ENCODE measurements at regions not wholly inside any gene's neighbourhood (a gene's known extent, or its start where the extent isn't known, plus 50 kb on each side); places are given as distances from the start of the nearest gene placed in this dataset.

- DNase-seq, result no peak
These were observed 187.0 kb downstream of the SMIM20 start for GRCh38 chr4:26101011-26101410.

DNA sequence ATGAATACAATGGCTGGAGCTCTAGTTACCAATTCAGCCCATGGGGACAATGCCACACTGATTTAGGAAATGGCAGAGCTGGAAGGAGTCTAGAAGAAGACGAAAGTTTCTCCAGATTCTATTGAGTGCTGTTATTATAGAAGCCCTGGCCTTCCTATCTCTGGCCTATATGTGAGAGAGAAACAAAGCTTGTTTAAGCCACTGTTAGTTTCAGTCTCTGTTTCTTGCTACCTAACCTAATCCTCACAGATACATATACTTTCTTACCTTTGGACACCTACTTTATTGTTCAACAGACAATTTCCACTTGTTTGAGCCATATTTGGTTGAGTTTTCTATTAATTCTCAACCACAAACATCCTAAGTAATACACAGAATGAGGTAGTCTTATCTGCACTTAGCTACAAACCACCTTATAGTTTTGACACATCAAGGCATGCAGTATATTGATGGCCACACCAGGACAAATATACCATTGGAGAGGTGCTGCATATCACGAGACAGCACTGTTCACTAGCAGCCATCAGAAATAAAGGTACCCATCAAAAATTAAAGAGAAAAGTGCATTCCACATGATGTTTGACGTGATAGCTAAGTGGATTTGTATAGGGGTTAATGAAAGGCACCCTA, 190.2 kb downstream of the SMIM20 start:
- no peak for DNase-seq

DNA sequence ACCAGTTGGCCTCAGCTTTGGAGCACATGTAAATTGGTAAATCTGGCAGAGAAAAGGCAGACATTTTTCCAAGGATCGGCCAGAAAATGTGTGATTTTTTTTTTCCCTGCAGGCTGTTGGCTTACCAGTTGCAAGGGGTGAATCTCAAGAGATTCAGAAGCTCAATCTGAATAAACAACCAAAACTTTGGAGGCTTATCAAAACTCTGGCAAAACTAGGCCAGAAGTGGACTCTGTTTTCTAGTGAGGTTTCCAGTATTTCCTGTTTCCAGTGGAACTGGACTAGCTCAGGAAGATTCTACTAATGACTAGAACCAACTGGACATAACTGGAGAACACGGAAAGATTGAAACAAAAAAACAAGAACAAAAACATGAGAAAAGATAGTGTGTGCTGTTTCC, 191.3 kb downstream of the SMIM20 start:
- no peak for DNase-seq

- no peak for DNase-seq
These were observed 192.0 kb downstream of the SMIM20 start for GRCh38 chr4:26105815-26106699.

DNA sequence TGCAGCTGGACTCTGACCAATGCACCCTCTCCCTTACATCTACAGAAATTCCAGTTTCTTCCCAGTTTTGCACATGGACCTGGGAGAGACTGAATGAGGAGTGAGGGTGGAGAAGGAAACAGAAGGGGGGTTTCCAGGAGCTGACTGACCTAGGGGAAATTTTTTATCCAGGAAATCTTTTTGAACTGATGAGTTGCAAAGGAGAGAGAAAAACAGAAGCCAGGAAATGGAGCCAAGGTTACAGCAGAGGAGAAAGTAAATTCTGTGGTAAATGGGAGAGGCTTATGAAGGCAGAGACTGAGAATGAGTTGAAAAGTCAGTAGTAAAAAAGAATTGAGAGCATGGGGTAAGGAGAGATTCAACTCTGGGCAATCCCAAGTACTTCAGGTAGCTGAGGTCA, 192.8 kb downstream of the SMIM20 start:
- no peak for DNase-seq

- DNase-seq, result no peak
These were observed 194.0 kb downstream of the SMIM20 start for GRCh38 chr4:26108054-26108453.

GRCh38 chr4:26110493-26110892, 196.5 kb downstream of the SMIM20 start:
- DNase-seq, result no peak

- DNase-seq, result no peak
These were observed 199.4 kb downstream of the SMIM20 start for GRCh38 chr4:26113339-26113940.

- DNase-seq, result no peak
These were observed 202.0 kb downstream of the SMIM20 start for GRCh38 chr4:26116057-26116456.

- DNase-seq, result no peak
These were observed 200.6 kb upstream of the RBPJ start for GRCh38 chr4:26120098-26120825.

DNA sequence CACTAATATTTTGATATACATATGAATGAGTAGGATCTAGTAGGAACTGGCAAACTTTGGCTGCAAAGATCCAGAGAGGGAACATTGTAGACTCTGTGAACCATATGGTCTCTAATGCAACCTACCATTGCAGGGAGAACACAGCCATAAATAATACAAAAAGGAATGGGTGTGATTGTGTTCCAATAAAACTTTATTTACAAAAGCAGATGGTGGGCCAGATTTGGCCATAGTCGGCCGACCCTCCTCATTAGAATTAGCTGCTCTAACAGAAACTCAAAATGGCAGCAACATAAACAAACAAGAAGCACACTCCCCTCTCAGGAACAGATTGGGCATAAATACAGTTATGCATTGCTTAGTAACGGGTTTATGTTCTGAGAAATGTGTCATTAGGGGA, 198.1 kb upstream of the RBPJ start:
- no peak for DNase-seq

DNA sequence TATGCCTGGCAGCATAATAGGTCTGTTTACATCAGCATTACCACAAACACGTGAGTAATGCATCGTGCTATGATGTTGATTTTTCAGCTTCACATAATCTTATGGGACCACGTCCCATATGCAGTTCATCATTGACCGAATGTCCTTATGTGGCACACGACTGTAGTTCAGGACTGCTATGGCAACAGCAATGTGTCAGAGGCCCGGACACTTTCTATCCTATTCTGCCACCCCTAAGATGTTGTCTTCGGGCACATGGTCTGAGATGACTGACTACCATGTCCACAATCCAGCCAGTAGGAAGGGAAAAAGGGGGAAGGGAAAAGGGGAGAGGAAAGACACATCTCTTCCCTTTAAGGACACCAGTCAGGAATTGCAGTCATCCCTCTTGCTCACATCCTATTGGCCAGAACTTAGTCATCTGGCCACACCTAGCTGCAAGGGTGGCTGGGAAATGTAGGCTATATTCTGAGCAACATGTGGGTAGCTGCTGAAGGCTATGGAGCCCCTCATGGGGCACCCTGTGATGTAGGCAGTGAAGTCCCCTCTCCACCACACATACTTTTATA, 196.0 kb upstream of the RBPJ start:
- no peak for DNase-seq

- DNase-seq, result no peak
These were observed 194.6 kb upstream of the RBPJ start for GRCh38 chr4:26126143-26126718.

GRCh38 chr4:26126994-26127393, 193.8 kb upstream of the RBPJ start:
- no peak for DNase-seq

DNA sequence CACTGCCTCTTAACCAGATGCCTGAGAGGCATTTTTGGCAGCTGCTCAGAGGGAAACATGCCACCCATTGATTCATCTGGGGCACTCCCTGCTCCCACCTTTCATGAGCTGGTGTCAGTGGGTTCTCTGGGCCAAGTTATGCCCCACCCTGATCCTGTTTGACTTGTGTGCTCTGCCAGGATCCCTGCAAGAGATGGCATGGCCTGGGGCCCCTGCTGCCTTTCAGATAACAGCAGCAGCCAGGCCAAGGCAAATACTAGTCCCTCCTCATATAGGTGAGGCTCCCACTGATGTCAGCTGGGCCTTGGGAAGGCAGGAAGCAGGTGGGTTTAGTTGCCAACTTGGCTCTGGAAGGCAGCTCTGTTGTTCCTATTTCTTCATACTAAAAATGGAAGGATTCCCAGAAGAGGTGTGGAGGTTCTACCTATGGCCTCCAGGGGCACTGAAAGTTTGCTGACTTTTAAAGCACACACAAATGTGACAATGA, 192.9 kb upstream of the RBPJ start:
- DNase-seq, result no peak

DNA sequence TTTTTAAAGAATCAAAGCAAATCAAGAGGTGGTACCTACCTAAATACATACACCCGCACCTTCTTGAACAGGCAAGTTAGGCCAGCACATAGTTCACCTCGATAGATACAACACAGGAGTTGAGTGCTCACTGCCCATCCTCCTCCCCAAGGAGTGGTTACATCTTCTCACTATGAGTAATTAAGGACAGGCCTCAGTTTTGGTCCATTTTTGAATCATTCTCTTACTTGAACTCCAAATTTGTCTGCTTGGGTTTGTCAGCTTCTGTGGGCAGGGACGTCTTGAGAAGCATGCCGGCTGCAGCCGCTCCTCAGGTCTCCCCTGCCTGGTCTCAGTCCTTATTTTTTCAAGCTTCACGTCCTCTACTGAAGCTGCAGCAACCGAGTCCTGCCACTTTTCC, 190.6 kb upstream of the RBPJ start:
- no peak for DNase-seq

- DNase-seq, result no peak
These were observed 189.9 kb upstream of the RBPJ start for GRCh38 chr4:26130841-26131432.

DNA sequence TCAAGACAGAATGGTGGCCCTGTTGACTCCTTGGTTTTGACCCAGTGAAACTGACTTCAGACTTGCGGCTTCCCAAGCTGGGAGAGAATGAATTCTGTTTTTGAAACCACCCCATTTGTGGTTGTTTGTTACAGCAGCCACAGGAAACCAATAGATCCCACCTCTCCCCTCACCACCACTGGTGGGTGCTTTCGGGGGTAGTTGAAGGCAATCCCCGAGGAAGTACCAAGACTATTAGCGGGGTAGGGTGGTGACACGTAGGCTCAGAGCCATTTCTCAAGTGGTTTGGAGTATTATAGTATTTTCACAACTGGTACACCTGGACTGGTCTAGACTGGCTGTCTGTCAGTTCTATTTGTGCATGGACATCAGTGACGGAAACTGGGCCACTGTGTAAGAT, 189.1 kb upstream of the RBPJ start:
- no peak for DNase-seq

DNA sequence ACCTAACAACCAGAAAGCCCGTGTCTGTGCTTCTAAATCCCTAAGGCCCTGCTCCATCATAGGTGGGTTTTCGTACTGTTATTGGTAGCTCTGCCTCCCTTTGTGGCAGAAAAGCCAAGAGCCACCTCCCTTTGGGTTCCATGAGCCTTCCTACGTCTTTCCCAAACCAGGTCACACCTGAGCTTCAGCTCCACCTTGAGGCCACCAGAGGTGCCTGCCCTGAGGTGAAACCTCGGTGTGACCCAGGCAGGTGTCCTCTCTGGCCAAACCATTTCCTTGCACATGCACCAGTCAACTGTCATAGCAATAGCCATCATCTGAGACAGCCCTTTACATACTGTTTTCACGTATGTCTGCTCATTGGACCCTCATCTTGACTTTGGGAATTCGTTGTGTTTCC, 188.0 kb upstream of the RBPJ start:
- no peak for DNase-seq

- DNase-seq, result no peak
These were observed 187.0 kb upstream of the RBPJ start for GRCh38 chr4:26133840-26134239.

DNA sequence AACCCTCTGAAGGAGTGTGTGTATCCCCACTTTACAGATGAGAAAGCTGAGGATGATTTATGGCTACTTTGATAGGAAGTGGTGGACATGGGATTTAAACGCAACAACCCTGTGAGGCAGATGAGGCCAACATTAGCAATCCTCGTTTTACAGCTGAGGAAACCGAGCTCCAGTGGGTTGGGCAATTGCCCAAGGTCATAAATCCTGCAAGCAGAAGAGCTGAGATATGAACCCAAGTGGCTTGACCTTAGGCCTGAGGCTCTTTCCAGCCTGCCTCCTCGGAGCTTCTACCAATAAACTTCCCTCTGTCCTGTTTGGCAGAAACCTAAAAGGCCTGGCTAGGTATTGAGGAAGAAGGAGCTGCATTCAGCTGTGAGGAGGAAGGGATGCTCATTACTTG, 185.5 kb upstream of the RBPJ start:
- DNase-seq, result no peak

Measured in amygdala (tissue), 56 donors.